ENCODE measurements at regions not wholly inside any gene's neighbourhood (a gene's known extent, or its start where the extent isn't known, plus 50 kb on each side); places are given as distances from the start of the nearest gene placed in this dataset.
A peak's percentile ranks its signal among the peaks of the same experiment; 100 is the strongest.

- intact Hi-C loops (cut with micrococcal nuclease; ENCODE audit: unreplicated experiment) = no loop called here
- BruUV-seq (replicated peaks) = no TSS peak
- no peak overlapping the region for H3K4me3 ChIP-seq (ENCODE audit: low read depth, low read length, poor library complexity, severe bottlenecking)
- H3K36me3 ChIP-seq (ENCODE audit: insufficient read depth, low read length, poor library complexity, severe bottlenecking) = no peaks in the 10 kb centered on the region
- H3K4me1 ChIP-seq (ENCODE audit: insufficient read depth, low read length, poor library complexity, severe bottlenecking) = no peaks in the 10 kb centered on the region
- CTCF ChIA-PET = no interaction called here
- no peaks in the 10 kb centered on the region for H3K27me3 ChIP-seq (replicated peaks; ENCODE audit: insufficient read depth, low read depth, low read length, poor library complexity)
- no peak overlapping the region for H3K27ac ChIP-seq (ENCODE audit: low read depth, low read length, poor library complexity, severe bottlenecking)
- H3K9me3 ChIP-seq (ENCODE audit: low read depth, low read length, poor library complexity, severe bottlenecking) = no peaks in the 10 kb centered on the region
- no peak for DNase-seq (ENCODE audit: low spot score)
- POLR2A ChIA-PET (ENCODE audit: low non-redundant PET) = no interaction called here
- TF ChIP-seq EZH2 (IDR thresholded peaks at IDR 0.05; ENCODE audit: borderline replicate concordance, low read depth, low read length, poor library complexity, severe bottlenecking) = no peak
- TF ChIP-seq CTCF (conservative IDR thresholded peaks at IDR 0.05; ENCODE audit: low read depth, low read length) = no peak
Measured at GRCh38 chr20:54940522-54940921, 465.1 kb downstream of the DOK5 start.

- peak; percentile 1 for DNase-seq (ENCODE audit: low spot score)
- no peaks in the 10 kb centered on the region for H3K9me3 ChIP-seq (ENCODE audit: low read depth, low read length, poor library complexity, severe bottlenecking)
- BruUV-seq (replicated peaks) = no TSS peak
- no peak overlapping the region for H3K27ac ChIP-seq (ENCODE audit: low read depth, low read length, poor library complexity, severe bottlenecking)
- H3K36me3 ChIP-seq (ENCODE audit: insufficient read depth, low read length, poor library complexity, severe bottlenecking) = no peaks in the 10 kb centered on the region
- H3K4me1 ChIP-seq (ENCODE audit: insufficient read depth, low read length, poor library complexity, severe bottlenecking) = no peaks in the 10 kb centered on the region
- intact Hi-C loops (cut with micrococcal nuclease; ENCODE audit: unreplicated experiment) = no loop called here
- ChIA-PET POLR2A (ENCODE audit: low non-redundant PET) (no interaction called here), CTCF (no interaction called here)
- H3K27me3 ChIP-seq (replicated peaks; ENCODE audit: insufficient read depth, low read depth, low read length, poor library complexity) = no peaks in the 10 kb centered on the region
- TF ChIP-seq EZH2 (IDR thresholded peaks at IDR 0.05; ENCODE audit: borderline replicate concordance, low read depth, low read length, poor library complexity, severe bottlenecking) = no peak
- TF ChIP-seq CTCF (conservative IDR thresholded peaks at IDR 0.05; ENCODE audit: low read depth, low read length) = no peak
- H3K4me3 ChIP-seq (ENCODE audit: low read depth, low read length, poor library complexity, severe bottlenecking) = no peak overlapping the region
Measured at GRCh38 chr20:54938707-54939106, 463.3 kb downstream of the DOK5 start.

GRCh38 chr20:54933212-54933904 lies 458.0 kb downstream of the DOK5 start:
- no peak for TF ChIP-seq CTCF (conservative IDR thresholded peaks at IDR 0.05; ENCODE audit: low read depth, low read length)
- TF ChIP-seq EZH2 (IDR thresholded peaks at IDR 0.05; ENCODE audit: borderline replicate concordance, low read depth, low read length, poor library complexity, severe bottlenecking) = no peak
- ChIA-PET POLR2A (ENCODE audit: low non-redundant PET) (no interaction called here), CTCF (no interaction called here)
- Histone ChIP-seq H3K27ac (ENCODE audit: low read depth, low read length, poor library complexity, severe bottlenecking) (no peak overlapping the region), H3K36me3 (ENCODE audit: insufficient read depth, low read length, poor library complexity, severe bottlenecking) (no peaks in the 10 kb centered on the region), H3K9me3 (ENCODE audit: low read depth, low read length, poor library complexity, severe bottlenecking) (no peaks in the 10 kb centered on the region), H3K4me3 (ENCODE audit: low read depth, low read length, poor library complexity, severe bottlenecking) (no peak overlapping the region), H3K27me3 (replicated peaks; ENCODE audit: insufficient read depth, low read depth, low read length, poor library complexity) (no peaks in the 10 kb centered on the region), H3K4me1 (ENCODE audit: insufficient read depth, low read length, poor library complexity, severe bottlenecking) (no peaks in the 10 kb centered on the region)
- intact Hi-C loops (cut with micrococcal nuclease; ENCODE audit: unreplicated experiment) = no loop called here
- no TSS peak for BruUV-seq (replicated peaks)
- no peak for DNase-seq (ENCODE audit: low spot score)
